Ureter (tissue), 1 donor: ENCODE measurements at regions not wholly inside any gene's neighbourhood (a gene's known extent, or its start where the extent isn't known, plus 50 kb on each side); places are given as distances from the start of the nearest gene placed in this dataset.

Experiments used
- DNase-seq: peaks from one replicate; pipeline ENCODE4 v3.0.0-alpha.2; 2020; ENCODE audit warnings: low spot score
- donor health status: DM: yes; HTN: yes; CAD: no.

- DNase-seq = no peak
Measured at GRCh38 chr13:40336228-40337221, 329.9 kb downstream of the FOXO1 start.

GRCh38 chr13:40337651-40338050, 328.8 kb downstream of the FOXO1 start:
- no peak for DNase-seq

- peak; percentile 37 for DNase-seq
Measured at GRCh38 chr13:40338217-40338616, 328.2 kb downstream of the FOXO1 start.

GRCh38 chr13:40340368-40341095, 325.9 kb downstream of the FOXO1 start:
- no peak for DNase-seq

- DNase-seq = no peak
Measured at GRCh38 chr13:40341096-40341471, 325.4 kb downstream of the FOXO1 start.

- no peak for DNase-seq
Measured at GRCh38 chr13:40341501-40341900, 324.9 kb downstream of the FOXO1 start.

GRCh38 chr13:40342461-40342860, 324.0 kb downstream of the FOXO1 start:
- DNase-seq = no peak

GRCh38 chr13:40342901-40343300, 323.5 kb downstream of the FOXO1 start:
- DNase-seq = no peak

GRCh38 chr13:40343550-40344269, 322.7 kb downstream of the FOXO1 start:
- no peak for DNase-seq

GRCh38 chr13:40344270-40345148, 321.9 kb downstream of the FOXO1 start:
- DNase-seq = no peak

GRCh38 chr13:40345149-40345514, 321.3 kb downstream of the FOXO1 start:
- DNase-seq = no peak

GRCh38 chr13:40345654-40346372, 320.6 kb downstream of the FOXO1 start:
- no peak for DNase-seq

GRCh38 chr13:40346592-40346991, 319.8 kb downstream of the FOXO1 start:
- no peak for DNase-seq

GRCh38 chr13:40348096-40348679, 318.3 kb downstream of the FOXO1 start:
- DNase-seq = no peak

GRCh38 chr13:40350283-40350992, 316.0 kb downstream of the FOXO1 start:
- DNase-seq = no peak

GRCh38 chr13:40351537-40352379, 314.7 kb downstream of the FOXO1 start:
- DNase-seq = no peak

- DNase-seq = no peak
Measured at GRCh38 chr13:40352380-40352778, 314.1 kb downstream of the FOXO1 start.

GRCh38 chr13:40352802-40353562, 313.5 kb downstream of the FOXO1 start:
- no peak for DNase-seq
